HG02981 (cell line): ENCODE measurements at regions not wholly inside any gene's neighbourhood (a gene's known extent, or its start where the extent isn't known, plus 50 kb on each side); places are given as distances from the start of the nearest gene placed in this dataset.
"Not testable (repeated sequence)": the region's sequence is repeated elsewhere in the genome, so short reads cannot be mapped to it uniquely, and the experiment has no call there.

Experiments
- ATAC-seq: cut with Tn5 transposase; IDR thresholded peaks from one replicate; pipeline ENCODE4 v1.9.1; 2021; ENCODE audit warnings: mild to moderate bottlenecking, moderate library complexity; ENCODE audit not compliant: unreplicated experiment

GRCh38 chr6:140533526-140533925 is 1159.1 kb upstream of the CITED2 start:
- no peak for ATAC-seq

- no peak for ATAC-seq
Measured at GRCh38 chr6:140504776-140505175, 1130.3 kb upstream of the CITED2 start.

GRCh38 chr6:140500849-140501248 is 1126.4 kb upstream of the CITED2 start:
- ATAC-seq = no peak

- ATAC-seq = no peak
Measured at GRCh38 chr6:140499607-140500006, 1125.2 kb upstream of the CITED2 start.

- no peak for ATAC-seq
Measured at GRCh38 chr6:140494321-140495108, 1120.1 kb upstream of the CITED2 start.

- ATAC-seq = not testable (repeated sequence)
Measured at GRCh38 chr6:140493470-140493869, 1119.0 kb upstream of the CITED2 start.

- no peak for ATAC-seq
Measured at GRCh38 chr6:140490081-140490480, 1115.6 kb upstream of the CITED2 start.

GRCh38 chr6:140487586-140487985 is 1113.1 kb upstream of the CITED2 start:
- no peak for ATAC-seq

- no peak for ATAC-seq
Measured at GRCh38 chr6:140486450-140487361, 1112.3 kb upstream of the CITED2 start.

- no peak for ATAC-seq
Measured at GRCh38 chr6:140485740-140486449, 1111.4 kb upstream of the CITED2 start.

- no peak for ATAC-seq
Measured at GRCh38 chr6:140480852-140481251, 1106.4 kb upstream of the CITED2 start.

- no peak for ATAC-seq
Measured at GRCh38 chr6:140478631-140479030, 1104.2 kb upstream of the CITED2 start.

GRCh38 chr6:140475086-140475485 is 1100.6 kb upstream of the CITED2 start:
- no peak for ATAC-seq

- no peak for ATAC-seq
Measured at GRCh38 chr6:140464720-140465119, 1090.3 kb upstream of the CITED2 start.

- no peak for ATAC-seq
Measured at GRCh38 chr6:140463312-140463710, 1088.9 kb upstream of the CITED2 start.

- no peak for ATAC-seq
Measured at GRCh38 chr6:140462453-140463311, 1088.2 kb upstream of the CITED2 start.

- ATAC-seq = no peak
Measured at GRCh38 chr6:140462076-140462452, 1087.6 kb upstream of the CITED2 start.

GRCh38 chr6:140460267-140460666 is 1085.8 kb upstream of the CITED2 start:
- ATAC-seq = no peak

- no peak for ATAC-seq
Measured at GRCh38 chr6:140459209-140459608, 1084.8 kb upstream of the CITED2 start.

- no peak for ATAC-seq
Measured at GRCh38 chr6:140446241-140446640, 1071.8 kb upstream of the CITED2 start.
